GM23338 (cell line): ENCODE measurements at regions not wholly inside any gene's neighbourhood (a gene's known extent, or its start where the extent isn't known, plus 50 kb on each side); places are given as distances from the start of the nearest gene placed in this dataset.

Source experiments
- CREB1 ChIP-seq: fragments of 250-450 bp; sonication (Bioruptor Pico); IDR thresholded peaks from 2 replicates; pipeline ENCODE4 v1.5.0; 2020; ENCODE audit warnings: low read depth, mild to moderate bottlenecking, moderate library complexity
- EZH2 ChIP-seq: fragments of 200-600 bp; sonication (generic); IDR thresholded peaks from one replicate; pipeline ENCODE4 v1.8.0; 2017; ENCODE audit warnings: antibody characterized with exemption, mild to moderate bottlenecking, low read depth; ENCODE audit not compliant: unreplicated experiment
- EZH2phosphoT487 ChIP-seq: fragments of 200-600 bp; sonication (generic); IDR thresholded peaks from one replicate; pipeline ENCODE4 v1.8.1; 2018; ENCODE audit warnings: antibody characterized with exemption; ENCODE audit not compliant: unreplicated experiment
- POLR2AphosphoS5 ChIP-seq: IDR thresholded peaks from 2 replicates; pipeline ENCODE4 v1.6.1; 2016; ENCODE audit warnings: antibody characterized with exemption, low read depth

DNA sequence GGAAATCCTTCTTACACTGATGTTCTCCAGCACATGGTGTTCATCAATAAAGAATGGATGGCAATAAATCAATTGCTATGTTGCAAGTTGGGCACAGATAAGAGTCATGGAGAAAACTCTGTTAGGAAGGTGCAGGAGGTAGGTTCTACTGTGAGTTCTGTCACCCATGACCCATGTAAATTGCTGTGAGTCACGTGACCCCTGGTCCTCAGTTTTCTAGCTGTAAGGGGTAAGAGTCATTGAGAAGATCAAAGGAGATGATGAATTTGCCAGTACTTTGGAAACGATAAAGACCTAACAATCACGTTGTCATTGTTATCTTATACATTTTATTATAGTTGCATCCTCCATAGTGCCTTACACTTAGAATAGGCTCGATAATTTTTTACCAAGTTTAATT, 235.2 kb upstream of the ARID2 start:
- TF ChIP-seq CREB1: no peak
- TF ChIP-seq POLR2AphosphoS5: no peak
- no peak for TF ChIP-seq EZH2
- TF ChIP-seq EZH2phosphoT487: no peak
